Activated CD4-positive, alpha-beta T cell treated with anti-CD3 and anti-CD28 coated beads, Interleukin-2, amount 50 U/mL, for 24 hours (primary cell): ENCODE measurements at regions not wholly inside any gene's neighbourhood (a gene's known extent, or its start where the extent isn't known, plus 50 kb on each side); places are given as distances from the start of the nearest gene placed in this dataset.

Experiments used
- DNase-seq, 2 donors: peaks; one replicate each; pipeline ENCODE4 v3.0.0-alpha.2; 2020; ENCODE audit warnings: low read depth in 1 of 2, low spot score in 1 of 2

DNA sequence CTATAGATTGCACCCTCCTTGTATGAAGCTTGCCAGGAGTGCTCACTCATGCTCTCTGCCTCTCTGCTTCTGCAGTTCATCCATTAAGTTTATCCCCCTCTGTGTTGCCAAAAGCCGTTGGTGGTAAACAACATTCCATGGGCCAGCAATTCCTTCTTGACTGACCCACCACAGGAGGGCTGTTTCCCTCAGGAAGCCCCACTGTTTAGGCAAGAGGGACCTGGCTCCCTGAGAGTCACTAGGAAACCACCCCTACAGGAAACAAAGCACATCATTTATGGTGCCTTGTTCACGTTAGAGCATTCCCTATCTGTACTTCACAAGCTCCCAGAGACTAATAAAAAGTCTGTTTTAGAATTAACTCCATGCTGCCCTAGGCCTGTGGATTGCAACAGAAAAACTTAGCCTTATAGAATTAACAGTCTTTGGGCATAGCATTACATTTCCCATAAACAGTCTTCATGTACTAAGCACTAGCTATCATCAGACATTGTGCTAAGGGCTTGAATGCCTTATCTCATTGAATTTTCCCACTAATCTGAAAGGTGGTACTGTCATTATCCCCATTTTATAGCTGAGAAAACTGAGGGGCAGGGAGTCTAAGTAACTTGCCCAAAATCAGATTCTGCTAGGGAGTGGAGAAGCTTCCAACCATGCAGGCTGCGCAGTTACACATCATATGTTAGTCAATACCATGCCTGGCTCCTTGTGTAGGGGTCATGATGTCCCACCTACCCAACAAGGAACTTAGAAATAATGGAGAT, 149.9 kb downstream of the SHQ1 start:
- no peak for DNase-seq

DNA sequence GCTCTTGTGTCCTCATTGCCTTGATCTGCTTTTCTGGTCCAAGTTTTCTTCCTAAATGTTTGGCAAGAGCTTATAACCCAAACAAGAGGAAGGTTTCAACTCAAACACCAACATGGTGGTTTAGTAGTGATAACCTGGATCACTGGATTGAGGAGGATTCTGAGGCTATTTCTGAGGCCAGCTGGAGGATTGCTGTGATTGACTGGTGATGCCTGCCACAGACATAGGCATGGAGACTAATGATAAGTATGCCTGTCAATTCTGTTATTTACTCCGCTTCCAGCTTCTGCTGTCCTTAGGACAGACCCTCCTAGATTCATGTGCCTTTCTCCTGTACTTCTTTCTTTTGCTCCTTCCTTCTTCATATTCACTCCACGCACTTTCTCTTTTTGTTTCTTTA, 150.5 kb downstream of the SHQ1 start:
- no peak for DNase-seq

DNA sequence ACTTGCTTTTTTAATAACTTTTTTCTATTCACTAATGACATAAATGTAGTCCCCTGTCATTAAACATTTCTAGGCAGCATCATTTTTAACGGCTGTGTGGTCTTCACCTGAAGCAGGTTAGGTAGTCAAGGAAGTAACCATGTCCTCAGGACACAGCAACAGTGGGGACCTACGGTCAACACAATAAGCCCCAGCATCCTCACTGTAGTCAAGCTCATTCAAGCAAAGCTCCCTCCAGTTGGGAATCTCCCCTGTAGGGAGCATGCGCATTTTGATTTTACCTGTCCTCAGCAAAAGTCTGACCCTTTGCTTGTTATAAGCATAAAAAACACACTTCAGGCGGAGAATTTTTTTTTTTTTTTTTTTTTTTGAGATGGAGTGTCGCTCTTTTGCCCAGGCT, 151.4 kb downstream of the SHQ1 start:
- no peak for DNase-seq

DNA sequence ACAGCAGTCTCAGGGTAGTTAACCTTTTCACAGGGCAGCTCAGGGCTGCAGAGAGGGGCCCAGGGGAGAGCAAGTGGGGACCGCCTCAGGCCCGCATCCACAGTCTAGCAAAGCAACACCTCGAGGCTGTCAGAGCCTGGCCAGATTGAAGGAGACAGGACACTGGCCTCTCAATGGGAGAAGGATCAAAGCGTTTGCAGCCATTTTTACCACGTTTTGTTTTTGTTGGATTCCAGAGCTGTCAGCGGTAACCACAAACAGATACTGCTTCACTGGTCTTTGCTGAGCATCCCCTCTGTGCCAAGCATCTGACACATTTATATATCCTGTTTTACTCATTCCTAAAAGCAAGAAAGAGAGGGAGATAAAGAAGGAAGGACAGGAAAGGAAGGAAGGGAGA, 153.8 kb downstream of the SHQ1 start:
- DNase-seq: no peak

DNA sequence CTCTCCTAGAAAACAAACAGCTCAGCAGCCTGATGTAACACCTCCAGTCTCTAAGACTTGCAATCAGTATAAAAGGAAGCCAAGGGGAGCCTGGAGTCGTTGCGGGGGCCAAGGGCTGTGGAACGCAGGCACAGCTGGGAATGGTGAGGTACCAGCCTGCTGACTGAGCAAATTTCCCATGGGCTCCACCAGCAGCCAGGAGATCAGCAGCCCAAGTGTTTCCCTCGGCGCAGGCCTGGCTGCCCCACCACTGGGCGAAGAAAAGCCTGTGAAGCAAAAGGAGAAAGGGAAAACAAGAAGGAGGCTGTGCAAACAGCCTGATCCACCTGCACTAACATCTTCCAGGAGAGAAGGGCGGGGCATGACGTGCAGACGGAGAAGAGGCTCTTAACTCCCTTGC, 155.3 kb downstream of the SHQ1 start:
- no peak for DNase-seq

DNA sequence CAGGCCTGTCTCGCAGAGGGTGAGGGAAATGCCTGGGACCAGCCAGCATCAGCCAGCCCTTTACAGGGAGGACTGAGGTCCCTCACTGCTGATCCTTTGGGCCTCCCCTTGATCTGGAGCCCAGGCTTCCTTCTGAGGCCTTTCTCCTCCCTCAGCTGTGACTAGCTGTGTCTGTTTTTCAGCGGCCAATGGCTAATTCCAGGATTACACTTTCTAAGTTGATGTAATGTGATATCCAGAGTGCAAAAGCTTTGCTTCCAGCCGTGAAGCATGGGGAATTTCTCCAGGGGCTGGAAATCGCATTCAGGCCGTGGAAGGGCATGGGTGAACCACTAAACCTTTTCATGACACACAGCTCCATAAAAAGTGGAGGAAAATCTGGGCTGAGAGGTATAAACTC, 157.6 kb downstream of the SHQ1 start:
- no peak for DNase-seq

DNA sequence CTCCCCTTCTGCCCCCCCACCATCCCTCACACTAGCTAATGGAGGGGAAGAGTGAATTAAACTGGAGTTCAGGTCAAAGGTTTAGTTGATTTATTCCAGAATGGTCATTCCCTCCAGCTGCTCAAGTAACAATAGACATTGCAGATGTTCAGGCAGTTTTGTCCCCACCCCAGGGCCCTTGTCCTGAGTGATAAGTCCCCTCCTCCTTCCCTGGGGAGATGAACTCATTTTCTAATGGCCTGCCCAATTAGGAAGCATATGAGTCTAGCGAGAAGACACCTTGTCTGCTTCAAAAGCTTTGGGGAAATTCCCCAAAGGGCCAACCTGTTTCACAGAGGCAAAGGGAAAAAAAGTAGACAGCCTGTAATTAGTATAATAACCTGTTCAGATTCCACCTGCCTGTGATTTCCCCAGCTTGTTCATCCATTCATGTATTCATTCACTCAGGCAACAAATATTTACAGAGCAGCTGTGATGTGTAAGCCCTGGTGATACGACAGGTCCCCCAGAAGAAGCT, 165.3 kb downstream of the SHQ1 start:
- peak in 1 of 2 donors; percentile 3 for DNase-seq

DNA sequence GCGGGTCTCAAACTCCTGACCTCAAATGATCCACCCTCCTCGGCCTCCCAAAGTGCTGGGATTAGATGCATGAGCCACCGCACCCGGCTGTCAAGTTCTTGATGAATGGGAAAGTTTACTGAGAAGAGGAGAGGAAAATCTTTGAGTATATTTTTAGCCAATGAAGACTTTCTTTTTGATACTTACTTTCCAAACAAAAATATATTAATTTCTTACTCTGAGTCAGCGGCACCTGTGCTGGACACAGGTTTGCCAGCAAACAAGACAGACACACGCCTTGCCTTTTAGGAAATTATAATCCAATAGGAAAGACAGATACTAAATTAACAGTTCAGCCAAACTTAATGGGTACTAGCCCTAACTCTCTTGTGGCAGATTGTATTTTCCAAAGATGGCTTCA, 166.6 kb downstream of the SHQ1 start:
- no peak for DNase-seq

DNA sequence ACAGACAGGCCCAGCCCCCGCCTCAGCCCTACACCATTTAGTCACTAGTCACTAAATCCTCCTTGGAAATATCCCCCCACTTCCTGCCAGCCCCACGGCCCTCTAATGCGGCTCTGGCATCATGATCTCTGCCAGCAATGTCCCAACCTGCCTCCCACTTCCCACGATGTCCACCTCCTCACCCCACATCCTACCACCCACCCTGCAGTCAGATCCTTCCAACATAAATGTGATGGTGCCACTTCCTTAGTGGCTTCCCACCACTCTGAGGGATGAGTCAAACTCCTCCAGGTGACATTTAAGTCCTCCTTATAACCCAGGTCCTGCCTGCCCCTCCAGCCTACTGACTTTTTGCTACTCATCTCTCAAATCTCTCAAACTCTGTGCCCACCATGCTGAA, 167.5 kb downstream of the SHQ1 start:
- no peak for DNase-seq

DNA sequence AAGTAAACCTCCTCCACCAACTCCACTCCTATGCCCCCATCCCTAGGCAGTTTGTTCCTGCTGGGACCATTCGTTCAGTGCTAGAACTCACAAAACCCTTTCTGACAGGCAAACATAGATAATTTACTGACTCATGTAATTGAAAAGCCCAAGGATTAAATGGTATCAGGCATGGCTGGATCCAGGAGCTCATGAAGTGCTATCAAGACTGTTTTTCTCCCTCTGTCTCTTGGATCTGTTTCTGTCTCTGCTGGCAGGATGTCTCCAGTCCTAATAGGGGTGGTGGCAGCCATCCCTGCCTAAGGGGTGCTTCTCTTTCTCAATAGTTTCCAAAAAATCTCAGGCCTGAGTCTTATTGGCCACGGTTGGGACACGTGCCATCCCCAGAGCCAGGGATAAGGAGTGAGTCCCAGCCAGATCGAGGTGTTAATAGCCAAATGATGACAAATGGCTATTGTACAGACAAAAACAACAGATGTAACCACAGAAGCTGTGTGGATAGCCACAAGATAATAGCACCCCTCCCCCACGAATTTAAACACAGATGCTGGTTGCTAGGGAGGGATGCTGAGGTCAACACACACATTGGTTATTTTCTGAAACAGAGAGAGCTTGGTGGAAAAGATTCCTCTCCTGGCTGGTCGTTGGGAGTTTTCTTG, 168.6 kb downstream of the SHQ1 start:
- DNase-seq: no peak

DNA sequence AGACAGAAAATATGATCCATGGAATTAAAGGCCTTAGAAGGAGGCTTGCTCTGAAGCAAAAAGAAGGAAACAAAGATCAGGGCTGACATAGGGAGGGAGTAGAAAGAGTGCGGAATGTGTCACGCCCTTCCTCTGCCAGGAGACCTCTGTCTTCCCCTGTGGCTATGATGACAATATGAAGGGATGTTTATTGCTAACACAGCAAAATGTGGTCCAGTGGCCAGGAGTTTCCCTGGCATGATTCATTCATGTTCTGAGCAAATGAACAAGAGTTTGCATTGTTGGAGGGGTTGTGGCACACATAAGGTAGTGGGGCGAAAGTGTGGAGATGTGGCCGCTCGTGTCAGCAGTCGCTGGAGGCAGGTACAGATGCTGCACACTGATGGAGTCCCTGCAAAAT, 169.4 kb downstream of the SHQ1 start:
- no peak for DNase-seq

DNA sequence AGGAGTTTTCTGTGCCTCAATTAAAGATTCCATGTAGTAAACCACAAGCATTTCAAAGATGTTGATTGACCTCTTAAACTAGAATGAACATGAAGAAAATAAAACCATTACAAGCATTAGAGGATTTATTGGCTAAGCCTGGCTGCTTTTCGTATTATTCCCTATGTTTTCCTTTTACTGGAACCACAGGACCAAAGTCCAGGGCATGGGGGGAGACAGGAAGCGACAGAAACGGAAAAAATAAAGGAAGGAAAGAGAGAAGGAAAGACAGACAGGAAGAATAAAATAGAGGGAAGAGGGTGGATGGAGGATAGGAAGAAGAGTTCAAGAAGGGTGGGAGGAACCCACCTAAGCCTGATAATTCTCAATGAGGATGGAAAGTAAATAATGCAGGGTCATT, 169.9 kb downstream of the SHQ1 start:
- no peak for DNase-seq

DNA sequence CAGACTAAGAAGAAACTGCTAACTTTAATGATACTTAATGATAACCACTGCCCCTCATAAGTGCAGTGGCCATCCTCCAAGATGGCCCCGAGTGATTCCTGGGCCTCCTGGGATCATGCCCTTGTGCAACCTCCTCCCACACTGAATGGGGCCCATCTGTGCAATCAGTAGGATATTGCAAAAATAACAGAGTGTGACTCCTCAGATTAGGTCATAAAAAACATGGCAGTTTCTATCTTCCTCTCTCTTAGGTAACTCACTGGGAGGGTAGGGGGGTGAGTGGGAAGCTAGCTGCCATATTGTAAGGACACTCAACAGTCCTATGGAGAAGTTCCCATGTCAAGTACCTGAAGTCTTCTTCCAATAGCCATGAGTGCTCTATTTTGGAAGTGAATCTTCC, 173.0 kb downstream of the SHQ1 start:
- DNase-seq: no peak

DNA sequence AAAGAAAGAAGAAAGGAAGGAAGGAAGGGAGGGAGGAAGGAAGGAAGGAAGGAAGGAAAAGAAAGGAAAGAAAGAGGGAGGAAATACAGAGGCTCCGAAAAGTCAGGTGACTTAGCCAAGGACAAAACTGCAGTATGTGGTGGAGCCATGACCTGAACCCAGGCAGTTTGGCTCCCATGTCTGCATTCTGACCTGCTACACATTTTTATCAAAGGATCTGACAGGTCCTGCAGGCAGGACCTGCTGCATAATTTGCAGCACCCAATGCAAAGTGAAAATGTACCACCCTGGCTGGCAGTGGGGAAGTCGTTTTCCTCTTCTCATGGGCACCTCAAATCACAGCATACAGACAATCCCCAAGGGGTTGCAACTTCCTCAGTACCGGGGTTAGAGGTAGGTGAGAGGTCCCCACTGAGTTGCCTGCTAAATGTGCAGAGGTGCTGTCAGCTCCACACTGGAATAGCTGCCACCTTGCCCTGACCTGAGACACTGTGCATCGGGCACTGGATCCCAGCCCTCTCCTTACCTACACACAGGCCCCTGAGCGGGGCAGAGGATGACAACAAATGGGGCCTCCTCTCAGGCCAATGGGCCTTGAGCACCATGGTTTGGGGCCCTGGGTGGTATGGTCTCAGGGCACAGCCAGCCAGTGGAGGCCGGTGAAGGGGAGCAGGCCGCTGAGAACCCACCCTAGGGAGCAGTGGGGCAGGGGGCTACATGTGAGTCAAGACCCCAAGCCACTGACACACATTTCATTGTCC, 175.1 kb downstream of the SHQ1 start:
- DNase-seq: no peak

DNA sequence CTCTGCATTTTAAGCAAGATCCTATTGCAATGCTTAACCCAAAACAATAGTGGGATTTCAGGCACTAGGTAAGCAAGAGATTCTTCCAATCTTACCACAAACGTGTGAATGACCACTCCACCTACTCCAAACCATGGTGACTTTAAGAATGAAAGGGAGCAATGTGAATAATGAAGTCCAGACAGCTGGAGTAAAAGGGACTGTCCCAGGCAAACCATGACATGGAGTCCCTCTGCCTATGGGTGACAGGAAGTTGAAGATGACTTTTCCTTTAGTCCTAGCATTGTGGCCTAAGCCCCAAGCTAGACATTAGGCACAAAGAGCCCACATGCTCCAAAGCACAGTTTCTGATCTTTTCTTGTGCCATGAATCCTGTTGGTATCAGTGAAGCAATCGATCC, 179.0 kb downstream of the SHQ1 start:
- DNase-seq: no peak

DNA sequence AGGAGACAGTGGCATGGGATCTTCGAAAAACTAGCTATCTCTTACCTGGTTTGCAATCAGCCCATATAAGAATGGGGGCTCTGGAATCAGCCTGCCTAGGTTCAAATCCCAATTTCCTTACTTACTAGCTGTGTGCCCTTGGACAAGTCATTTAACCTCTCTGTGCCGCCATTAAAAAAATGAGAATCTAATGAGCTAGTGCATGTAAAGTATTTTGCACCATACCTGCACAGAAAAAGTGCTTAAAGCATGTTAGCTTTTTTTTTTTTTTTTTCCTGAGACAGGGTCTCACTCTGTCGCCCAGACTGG, 181.8 kb downstream of the SHQ1 start:
- DNase-seq: no peak

DNA sequence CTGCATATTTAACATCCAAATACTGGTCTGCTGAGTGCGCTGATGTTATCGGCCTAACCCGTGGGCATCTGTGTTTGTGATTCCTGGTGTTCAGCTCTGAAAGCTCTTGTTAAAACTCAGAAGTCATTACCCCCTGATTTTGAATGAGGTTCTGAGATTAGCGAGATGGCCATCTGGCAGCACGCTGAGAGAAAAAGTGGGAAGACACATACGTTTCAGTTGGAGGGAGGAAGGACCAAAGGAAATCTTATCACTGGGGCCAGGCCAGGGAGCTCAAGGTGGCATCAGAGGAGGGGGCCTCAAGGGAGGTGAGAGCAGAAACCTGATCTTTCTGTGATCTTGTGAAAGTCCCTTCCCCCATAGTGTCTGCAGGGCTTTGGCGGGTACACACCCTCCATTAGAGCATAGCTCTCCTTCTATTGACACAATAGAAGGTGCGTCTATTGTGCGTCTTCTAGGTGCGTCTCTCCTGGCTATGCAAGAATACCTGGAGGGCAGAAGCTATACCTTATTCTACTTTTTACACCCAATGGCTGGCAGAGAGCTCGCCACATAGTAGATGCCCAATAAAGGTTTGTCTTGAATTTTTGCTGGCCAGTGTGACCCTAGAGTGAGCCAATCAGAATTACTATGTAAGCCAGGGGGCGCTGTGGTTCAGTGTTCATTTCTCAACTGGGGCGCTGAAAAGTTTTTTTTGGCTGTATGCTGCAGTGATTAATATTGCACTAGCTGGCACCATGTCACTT, 182.4 kb downstream of the SHQ1 start:
- DNase-seq: peak; percentile 21 to 40

DNA sequence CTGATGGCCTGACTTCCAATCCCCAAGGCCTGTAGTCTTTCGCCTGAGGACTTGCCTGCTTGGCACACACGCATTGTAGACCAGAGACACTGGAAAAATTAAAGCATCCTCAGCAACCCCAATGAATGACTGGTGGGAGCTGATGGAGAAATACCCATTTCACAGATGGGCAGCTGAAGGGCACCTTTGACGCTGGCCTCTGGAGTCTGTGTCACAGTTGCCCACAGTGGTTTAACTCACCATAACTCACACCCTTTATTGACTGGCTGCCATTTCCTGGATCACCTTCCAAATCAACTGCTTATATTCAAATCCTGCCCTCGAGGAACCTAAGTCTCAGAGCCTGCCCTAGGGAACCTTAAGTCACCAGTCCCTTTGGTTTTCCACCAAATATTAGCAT, 183.1 kb downstream of the SHQ1 start:
- DNase-seq: no peak

DNA sequence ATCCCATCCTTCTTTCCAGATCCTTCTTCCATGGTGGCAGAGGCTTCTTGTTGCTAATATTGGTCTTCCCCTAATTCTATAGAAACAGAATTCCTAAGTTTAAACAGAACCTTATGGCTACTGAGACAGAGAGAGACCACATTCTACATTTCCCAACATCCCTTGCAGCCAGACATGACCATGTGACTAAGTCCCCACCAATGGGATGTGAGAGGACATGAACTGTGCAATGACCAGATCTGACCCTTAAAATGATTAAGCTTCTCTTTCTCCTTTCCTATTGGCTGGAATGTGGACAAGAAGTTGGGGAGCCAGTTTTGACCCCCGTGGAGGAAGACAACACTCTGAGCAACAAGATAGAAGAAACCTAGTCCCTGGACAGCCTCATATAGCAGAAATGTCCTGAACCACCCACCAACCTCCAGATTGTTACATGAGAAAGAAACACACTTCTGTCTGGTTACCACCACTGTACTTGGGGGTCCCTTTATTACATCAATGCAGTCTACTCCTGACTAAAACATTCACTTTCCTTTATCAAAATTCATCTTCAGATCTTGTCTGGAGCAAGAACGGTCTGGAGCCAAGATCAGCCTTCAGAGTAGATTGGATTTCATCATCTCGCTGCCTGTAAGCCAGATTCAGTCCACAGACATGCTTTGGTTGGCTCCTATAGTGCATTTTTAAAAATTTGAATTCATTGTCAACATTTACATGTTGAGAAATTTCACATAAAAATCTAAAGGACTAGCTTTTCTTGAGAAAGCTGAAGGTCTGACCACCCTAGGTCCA, 183.9 kb downstream of the SHQ1 start:
- no peak for DNase-seq

DNA sequence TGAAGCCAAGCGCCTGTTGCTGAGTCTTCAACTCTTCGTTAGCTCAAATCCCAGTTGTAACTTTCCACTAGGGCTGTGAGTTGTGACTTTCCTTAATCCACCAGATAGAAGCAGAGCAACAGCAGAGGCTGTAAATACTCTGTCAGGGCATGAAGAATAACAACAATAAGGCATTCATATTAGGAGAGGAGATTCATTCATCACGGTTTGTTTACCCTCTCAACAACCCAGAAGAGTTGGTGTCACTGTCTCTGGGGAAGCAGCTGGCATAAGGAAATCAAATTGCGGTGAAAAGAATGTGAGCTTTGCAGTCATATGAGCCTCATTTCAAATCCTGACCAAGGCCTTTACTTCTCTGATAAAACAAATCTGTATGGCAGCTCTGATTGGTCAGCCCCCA, 184.8 kb downstream of the SHQ1 start:
- no peak for DNase-seq

DNA sequence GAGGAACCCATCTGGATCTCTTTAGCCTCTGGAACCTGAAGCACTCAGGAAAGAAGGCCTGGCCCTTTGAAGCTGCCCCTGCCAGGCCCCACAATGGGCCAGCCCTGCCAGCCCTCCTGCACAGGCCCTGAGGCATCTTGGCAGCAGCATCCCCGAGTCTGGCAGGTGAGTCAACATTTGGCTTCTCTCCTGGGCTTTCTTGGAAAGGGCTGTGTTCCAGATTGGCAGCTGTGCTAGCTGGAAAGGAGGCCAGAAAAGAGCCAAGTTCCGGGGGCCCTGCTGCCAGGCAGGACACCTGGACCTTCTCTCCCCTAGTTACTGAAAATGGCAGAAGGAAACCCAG, 187.2 kb downstream of the SHQ1 start:
- DNase-seq: no peak
